ENCODE measurements at regions not wholly inside any gene's neighbourhood (a gene's known extent, or its start where the extent isn't known, plus 50 kb on each side); places are given as distances from the start of the nearest gene placed in this dataset.
A peak's percentile ranks its signal among the peaks of the same experiment; 100 is the strongest.

DNA sequence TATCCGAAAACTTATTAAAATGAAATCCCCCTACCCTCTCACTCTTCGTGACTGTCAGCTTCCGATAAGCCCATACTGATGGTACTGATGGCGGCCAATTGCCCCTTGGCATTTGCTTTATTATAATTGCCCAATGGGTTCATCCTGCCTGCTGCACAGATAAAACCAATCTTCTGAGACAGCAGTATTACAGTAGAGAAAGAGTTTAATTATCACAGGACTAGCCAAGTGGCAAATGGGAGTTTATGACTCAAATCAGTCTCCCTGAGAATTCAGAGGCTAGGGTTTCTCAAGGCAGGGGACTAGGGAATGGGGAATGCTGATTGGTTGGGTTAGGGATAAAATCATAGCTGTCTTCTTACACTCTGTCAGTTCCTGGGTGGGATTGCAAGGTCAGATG lies 259.5 kb downstream of the SOD2 start:
- WGBS (ENCODE audit: insufficient coverage, low coverage, missing lambda C conversion rate), result 1% methylated on average over 4 of the region's 4 CpGs
- in situ Hi-C loops (cut with MboI), result no loop called here
- H4K20me1 ChIP-seq (replicated peaks; ENCODE audit: control insufficient read depth, insufficient read depth, low read length), result no peaks in the 10 kb centered on the region
- H3K27me3 ChIP-seq (ENCODE audit: control insufficient read depth in 2 of 2, insufficient read depth in 2 of 2, low read length in 2 of 2), result peaks cover 0 to 23% of the 10 kb centered on the region in 2 experiments; a peak in 3 of 5 replicates
- ChIA-PET POLR2A (no interaction called here), CTCF (ENCODE audit: low intra/inter-chr PET ratio) (no interaction called here)
- no peaks in the 10 kb centered on the region for H3K79me2 ChIP-seq (ENCODE audit: control insufficient read depth, insufficient read depth, low read length)
- H3K9ac ChIP-seq (ENCODE audit: insufficient read depth in 1 of 2, low read depth in 2 of 2, low read length in 2 of 2), result no peak overlapping the region
- TF ChIP-seq CBX5 (IDR thresholded peaks at IDR 0.05; ENCODE audit: borderline replicate concordance, low read depth), result peak; percentile 36; the same call in 1 of the 2 replicates
- TF ChIP-seq, protein P1, sequence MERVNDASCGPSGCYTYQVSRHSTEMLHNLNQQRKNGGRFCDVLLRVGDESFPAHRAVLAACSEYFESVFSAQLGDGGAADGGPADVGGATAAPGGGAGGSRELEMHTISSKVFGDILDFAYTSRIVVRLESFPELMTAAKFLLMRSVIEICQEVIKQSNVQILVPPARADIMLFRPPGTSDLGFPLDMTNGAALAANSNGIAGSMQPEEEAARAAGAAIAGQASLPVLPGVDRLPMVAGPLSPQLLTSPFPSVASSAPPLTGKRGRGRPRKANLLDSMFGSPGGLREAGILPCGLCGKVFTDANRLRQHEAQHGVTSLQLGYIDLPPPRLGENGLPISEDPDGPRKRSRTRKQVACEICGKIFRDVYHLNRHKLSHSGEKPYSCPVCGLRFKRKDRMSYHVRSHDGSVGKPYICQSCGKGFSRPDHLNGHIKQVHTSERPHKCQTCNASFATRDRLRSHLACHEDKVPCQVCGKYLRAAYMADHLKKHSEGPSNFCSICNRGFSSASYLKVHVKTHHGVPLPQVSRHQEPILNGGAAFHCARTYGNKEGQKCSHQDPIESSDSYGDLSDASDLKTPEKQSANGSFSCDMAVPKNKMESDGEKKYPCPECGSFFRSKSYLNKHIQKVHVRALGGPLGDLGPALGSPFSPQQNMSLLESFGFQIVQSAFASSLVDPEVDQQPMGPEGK (CRISPR knock-in tag; IDR thresholded peaks at IDR 0.05; ENCODE audit: borderline replicate concordance), result no peak
- TF ChIP-seq ELF1 (tag; IDR thresholded peaks at IDR 0.05), result no peak
- TF ChIP-seq CBX3 (IDR thresholded peaks at IDR 0.05; ENCODE audit: borderline replicate concordance in 1 of 2, low read length in 2 of 2), result peak in 1 of 2 experiments; percentile 49; a peak in 1 of 3 replicates
- TF ChIP-seq TRIM28 (IDR thresholded peaks at IDR 0.05), result peak; percentile 25; the same call in 1 of the 2 replicates
- DNase-seq (ENCODE audit: extremely low read depth in 1 of 4, low spot score in 3 of 4) (no peak), FAIRE-seq (no peak), ATAC-seq (no peak)
- no peaks in the 10 kb centered on the region for H3K9me3 ChIP-seq (replicated peaks; ENCODE audit: control insufficient read depth, insufficient read depth, low read depth, low read length)
- no peaks in the 10 kb centered on the region for H3K4me1 ChIP-seq (replicated peaks in 1 of 2; ENCODE audit: control insufficient read depth in 2 of 2, insufficient read depth in 2 of 2, low read length in 2 of 2)
- no TSS peak for BruUV-seq (replicated peaks)
- H3K4me2 ChIP-seq (ENCODE audit: insufficient read depth, low read length), result no peak overlapping the region
- no peak overlapping the region for H3K4me3 ChIP-seq
- no peaks in the 10 kb centered on the region for H3K36me3 ChIP-seq (ENCODE audit: control insufficient read depth, insufficient read depth, low read length)
- intact Hi-C loops (cut with micrococcal nuclease), result no loop called here
- H3K27ac ChIP-seq (ENCODE audit: extremely low read depth, low read depth, low read length), result no peak overlapping the region
- no peaks in the 10 kb centered on the region for H3K9me1 ChIP-seq (ENCODE audit: control insufficient read depth, insufficient read depth, low read length)
- no peak overlapping the region for H2AFZ ChIP-seq (ENCODE audit: low read depth, low read length)

All from K562 (cell line).